GM23248 (cell line): ENCODE measurements at regions not wholly inside any gene's neighbourhood (a gene's known extent, or its start where the extent isn't known, plus 50 kb on each side); places are given as distances from the start of the nearest gene placed in this dataset.

Source experiments
- EZH2 ChIP-seq: fragments of 200-600 bp; sonication (generic); IDR thresholded peaks from 2 replicates; pipeline ENCODE4 v1.6.1; 2018; ENCODE audit warnings: antibody characterized with exemption, mild to moderate bottlenecking; ENCODE audit not compliant: insufficient read depth, poor library complexity, severe bottlenecking
- EZH2phosphoT487 ChIP-seq: fragments of 200-600 bp; sonication (generic); IDR thresholded peaks from 2 replicates; pipeline ENCODE4 v1.6.1; 2018; ENCODE audit warnings: antibody characterized with exemption, moderate library complexity, mild to moderate bottlenecking, low read depth; ENCODE audit not compliant: insufficient read depth

GRCh38 chr3:116566478-116566960 is 121.2 kb upstream of the LSAMP start:
- TF ChIP-seq EZH2 (no peak), EZH2phosphoT487 (no peak)
